GM20431 (cell line): ENCODE measurements at regions not wholly inside any gene's neighbourhood (a gene's known extent, or its start where the extent isn't known, plus 50 kb on each side); places are given as distances from the start of the nearest gene placed in this dataset.
"Not testable (repeated sequence)": the region's sequence is repeated elsewhere in the genome, so short reads cannot be mapped to it uniquely, and the experiment has no call there.

Experiments used
- in situ Hi-C: fragments of 300-500 bp; cut with MseI, MboI; formaldehyde crosslinking; loops from one replicate; pipeline ENCODE4 v1.15.0; 2020; ENCODE audit warnings: low sequenced_read_pairs; ENCODE audit not compliant: unreplicated experiment

- in situ Hi-C loops, result no loop called here
Observed at GRCh38 chr16:35561346-35561745, 2101.9 kb downstream of the TP53TG3F start.

GRCh38 chr16:35562471-35562870, 2103.1 kb downstream of the TP53TG3F start:
- in situ Hi-C loops, result no loop called here

GRCh38 chr16:35562919-35563318, 2103.5 kb downstream of the TP53TG3F start:
- in situ Hi-C loops, result no loop called here

GRCh38 chr16:35564148-35564547, 2104.7 kb downstream of the TP53TG3F start:
- in situ Hi-C loops, result no loop called here

- in situ Hi-C loops, result no loop called here
Observed at GRCh38 chr16:35564889-35565288, 2105.5 kb downstream of the TP53TG3F start.

- in situ Hi-C loops, result no loop called here
Observed at GRCh38 chr16:35565626-35566025, 2106.2 kb downstream of the TP53TG3F start.

GRCh38 chr16:35569413-35569812, 2110.0 kb downstream of the TP53TG3F start:
- in situ Hi-C loops, result no loop called here

GRCh38 chr16:35570946-35571345, 2111.5 kb downstream of the TP53TG3F start:
- in situ Hi-C loops, result no loop called here

GRCh38 chr16:35572186-35572585, 2112.8 kb downstream of the TP53TG3F start:
- in situ Hi-C loops, result no loop called here

- in situ Hi-C loops, result no loop called here
Observed at GRCh38 chr16:35573407-35573806, 2114.0 kb downstream of the TP53TG3F start.

- in situ Hi-C loops, result no loop called here
Observed at GRCh38 chr16:35574011-35574410, 2114.6 kb downstream of the TP53TG3F start.

GRCh38 chr16:35574454-35575431, 2115.3 kb downstream of the TP53TG3F start:
- in situ Hi-C loops, result no loop called here

- in situ Hi-C loops, result no loop called here
Observed at GRCh38 chr16:35575432-35575821, 2116.0 kb downstream of the TP53TG3F start.

GRCh38 chr16:35585411-35585810, 2126.0 kb downstream of the TP53TG3F start:
- in situ Hi-C loops, result no loop called here

GRCh38 chr16:35590913-35591312, 2131.5 kb downstream of the TP53TG3F start:
- in situ Hi-C loops, result not testable (repeated sequence)

- in situ Hi-C loops, result no loop called here
Observed at GRCh38 chr16:35596467-35596866, 2137.1 kb downstream of the TP53TG3F start.

- in situ Hi-C loops, result no loop called here
Observed at GRCh38 chr16:35598696-35599332, 2139.4 kb downstream of the TP53TG3F start.

GRCh38 chr16:35599429-35600160, 2140.2 kb downstream of the TP53TG3F start:
- in situ Hi-C loops, result no loop called here

GRCh38 chr16:35600161-35600555, 2140.7 kb downstream of the TP53TG3F start:
- in situ Hi-C loops, result not testable (repeated sequence)

GRCh38 chr16:35602116-35602515, 2142.7 kb downstream of the TP53TG3F start:
- in situ Hi-C loops, result no loop called here

- in situ Hi-C loops, result not testable (repeated sequence)
Observed at GRCh38 chr16:35603371-35603770, 2144.0 kb downstream of the TP53TG3F start.
